ENCODE measurements at regions not wholly inside any gene's neighbourhood (a gene's known extent, or its start where the extent isn't known, plus 50 kb on each side); places are given as distances from the start of the nearest gene placed in this dataset.

GRCh38 chr6:101146389-101146788 lies 247.1 kb upstream of the GRIK2 start:
- TF ChIP-seq EZH2 (IDR thresholded peaks at IDR 0.05; ENCODE audit: insufficient read depth, poor library complexity, severe bottlenecking) = no peak
- TF ChIP-seq EZH2phosphoT487 (IDR thresholded peaks at IDR 0.05; ENCODE audit: insufficient read depth, low read depth) = no peak

All from GM23248 (cell line).